HG02642 (cell line): ENCODE measurements at regions not wholly inside any gene's neighbourhood (a gene's known extent, or its start where the extent isn't known, plus 50 kb on each side); places are given as distances from the start of the nearest gene placed in this dataset.

Experiments
- ATAC-seq: cut with Tn5 transposase; IDR thresholded peaks from one replicate; pipeline ENCODE4 v1.9.1; 2021; ENCODE audit warnings: mild to moderate bottlenecking; ENCODE audit not compliant: unreplicated experiment, poor library complexity

- ATAC-seq: no peak
Measured at GRCh38 chr12:81835783-81836182, 76.6 kb upstream of the PPFIA2 start.

- no peak for ATAC-seq
Measured at GRCh38 chr12:81819991-81820633, 61.0 kb upstream of the PPFIA2 start.

- ATAC-seq: no peak
Measured at GRCh38 chr12:81815611-81816010, 56.5 kb upstream of the PPFIA2 start.

GRCh38 chr12:81811778-81812125, 52.6 kb upstream of the PPFIA2 start:
- no peak for ATAC-seq

- no peak for ATAC-seq
Measured at GRCh38 chr12:81811061-81811777, 52.1 kb upstream of the PPFIA2 start.

- peak; percentile 74 for ATAC-seq
Measured at GRCh38 chr12:81809829-81810595, 50.9 kb upstream of the PPFIA2 start.

GRCh38 chr12:81809113-81809777, 50.1 kb upstream of the PPFIA2 start:
- ATAC-seq: no peak
